GM13976 (cell line): ENCODE measurements at regions not wholly inside any gene's neighbourhood (a gene's known extent, or its start where the extent isn't known, plus 50 kb on each side); places are given as distances from the start of the nearest gene placed in this dataset.

ENCODE experiments used
- DNase-seq: peaks from one replicate; pipeline ENCODE4 v3.0.0; 2012; ENCODE audit warnings: low spot score
- CTCF ChIP-seq: IDR thresholded peaks from 2 replicates; pipeline ENCODE4 v1.5.1; 2012; ENCODE audit warnings: borderline replicate concordance, mild to moderate bottlenecking; ENCODE audit not compliant: insufficient read depth; ENCODE audit errors: extremely low read depth, missing control alignments, control extremely low read depth
- in situ Hi-C: fragments of 300-500 bp; cut with MboI; formaldehyde crosslinking; loops from one replicate; pipeline ENCODE4 v1.12.0; 2022; ENCODE audit warnings: low sequenced_read_pairs, mixed read lengths, inconsistent platforms; ENCODE audit not compliant: unreplicated experiment

GRCh38 chr5:3654515-3654914 is 58.9 kb downstream of the IRX1 start:
- TF ChIP-seq CTCF, result no peak
- no peak for DNase-seq
- in situ Hi-C loops, result no loop called here

GRCh38 chr5:3656803-3657202 is 61.2 kb downstream of the IRX1 start:
- in situ Hi-C loops, result no loop called here
- no peak for TF ChIP-seq CTCF
- DNase-seq, result no peak

- no peak for DNase-seq
- in situ Hi-C loops, result no loop called here
- TF ChIP-seq CTCF, result no peak
Observed at GRCh38 chr5:3657364-3658022, 61.9 kb downstream of the IRX1 start.

GRCh38 chr5:3658929-3659328 is 63.3 kb downstream of the IRX1 start:
- DNase-seq, result no peak
- in situ Hi-C loops, result no loop called here
- TF ChIP-seq CTCF, result no peak

- in situ Hi-C loops, result no loop called here
- DNase-seq, result no peak
- TF ChIP-seq CTCF, result no peak
Observed at GRCh38 chr5:3659907-3660306, 64.3 kb downstream of the IRX1 start.

- in situ Hi-C loops, result no loop called here
- no peak for TF ChIP-seq CTCF
- DNase-seq, result no peak
Observed at GRCh38 chr5:3660630-3661029, 65.0 kb downstream of the IRX1 start.
